ENCODE measurements at regions not wholly inside any gene's neighbourhood (a gene's known extent, or its start where the extent isn't known, plus 50 kb on each side); places are given as distances from the start of the nearest gene placed in this dataset.

- no peak for DNase-seq (ENCODE audit: low read depth)
- no peak overlapping the region for H3K4me3 ChIP-seq (ENCODE audit: control insufficient read depth, low read depth, low read length)
These were observed 523.7 kb upstream of the DSEL start for GRCh38 chr18:68040198-68040597.

GRCh38 chr18:68035774-68036522 lies 519.4 kb upstream of the DSEL start:
- peak; percentile 15 for DNase-seq (ENCODE audit: low read depth)
- no peak for TF ChIP-seq CTCF (conservative IDR thresholded peaks at IDR 0.05; ENCODE audit: control insufficient read depth, insufficient read depth, low read depth, low read length)
- no peak overlapping the region for H3K4me3 ChIP-seq (ENCODE audit: control insufficient read depth, low read depth, low read length)

More at GRCh38 chr18:68040198-68040597, 523.7 kb upstream of the DSEL start:
- TF ChIP-seq CTCF (conservative IDR thresholded peaks at IDR 0.05; ENCODE audit: control insufficient read depth, insufficient read depth, low read depth, low read length) = no peak

- peak; percentile 82 for DNase-seq (ENCODE audit: low read depth)
- H3K4me3 ChIP-seq (ENCODE audit: control insufficient read depth, low read depth, low read length) = no peak overlapping the region
- no peak for TF ChIP-seq CTCF (conservative IDR thresholded peaks at IDR 0.05; ENCODE audit: control insufficient read depth, insufficient read depth, low read depth, low read length)
These were observed 517.8 kb upstream of the DSEL start for GRCh38 chr18:68034296-68034695.

- no peak for TF ChIP-seq CTCF (conservative IDR thresholded peaks at IDR 0.05; ENCODE audit: control insufficient read depth, insufficient read depth, low read depth, low read length)
- H3K4me3 ChIP-seq (ENCODE audit: control insufficient read depth, low read depth, low read length) = no peak overlapping the region
- DNase-seq (ENCODE audit: low read depth) = peak; percentile 41
These were observed 516.9 kb upstream of the DSEL start for GRCh38 chr18:68033466-68033865.

- H3K4me3 ChIP-seq (ENCODE audit: control insufficient read depth, low read depth, low read length) = no peak overlapping the region
- TF ChIP-seq CTCF (conservative IDR thresholded peaks at IDR 0.05; ENCODE audit: control insufficient read depth, insufficient read depth, low read depth, low read length) = no peak
- peak; percentile 66 for DNase-seq (ENCODE audit: low read depth)
These were observed 508.2 kb upstream of the DSEL start for GRCh38 chr18:68024716-68025115.

- DNase-seq (ENCODE audit: low read depth) = no peak
- no peak overlapping the region for H3K4me3 ChIP-seq (ENCODE audit: control insufficient read depth, low read depth, low read length)
- TF ChIP-seq CTCF (conservative IDR thresholded peaks at IDR 0.05; ENCODE audit: control insufficient read depth, insufficient read depth, low read depth, low read length) = no peak
These were observed 500.9 kb upstream of the DSEL start for GRCh38 chr18:68017385-68017784.
